ENCODE measurements at regions not wholly inside any gene's neighbourhood (a gene's known extent, or its start where the extent isn't known, plus 50 kb on each side); places are given as distances from the start of the nearest gene placed in this dataset.

GRCh38 chr12:58530742-58531062 lies 389.6 kb downstream of the LRIG3 start:
- DNase-seq (ENCODE audit: low spot score), result no peak

DNA sequence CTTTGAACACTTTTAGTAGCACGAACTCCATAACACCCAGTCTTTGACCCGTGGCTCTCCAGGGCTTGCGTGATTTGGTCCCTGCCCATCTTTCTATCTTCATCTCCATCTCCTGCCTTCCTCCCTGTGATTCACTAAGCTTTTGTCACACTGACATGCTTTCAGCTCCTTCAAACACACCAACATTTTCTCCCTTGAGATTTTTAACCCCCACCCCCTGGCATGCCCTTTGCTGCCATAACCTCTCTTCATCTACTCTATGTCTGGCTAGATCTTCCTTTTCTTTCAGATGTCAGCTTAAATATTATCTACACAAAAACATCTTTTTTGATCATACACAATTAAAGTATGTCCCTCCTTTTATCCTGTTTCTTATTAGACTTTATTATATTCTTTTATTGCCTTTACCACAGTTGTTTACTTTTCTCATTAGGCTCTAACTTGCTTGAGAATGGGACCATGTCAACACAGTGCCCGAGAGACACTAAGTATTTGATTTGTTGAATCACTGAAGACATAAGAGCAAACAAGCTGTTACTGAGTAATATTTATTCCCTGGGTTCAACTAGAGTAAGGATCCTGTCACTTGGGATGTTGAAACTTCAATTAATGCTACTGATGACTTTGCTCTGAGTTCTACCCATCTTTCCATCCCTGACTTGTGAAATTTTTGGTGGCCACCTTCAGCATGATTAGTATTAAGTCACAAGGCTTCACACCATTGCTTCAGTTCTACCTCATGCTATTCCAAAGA lies 387.3 kb downstream of the LRIG3 start:
- no peak for DNase-seq (ENCODE audit: low spot score)

GRCh38 chr12:58533652-58534051 lies 386.7 kb downstream of the LRIG3 start:
- no peak for DNase-seq (ENCODE audit: low spot score)

DNA sequence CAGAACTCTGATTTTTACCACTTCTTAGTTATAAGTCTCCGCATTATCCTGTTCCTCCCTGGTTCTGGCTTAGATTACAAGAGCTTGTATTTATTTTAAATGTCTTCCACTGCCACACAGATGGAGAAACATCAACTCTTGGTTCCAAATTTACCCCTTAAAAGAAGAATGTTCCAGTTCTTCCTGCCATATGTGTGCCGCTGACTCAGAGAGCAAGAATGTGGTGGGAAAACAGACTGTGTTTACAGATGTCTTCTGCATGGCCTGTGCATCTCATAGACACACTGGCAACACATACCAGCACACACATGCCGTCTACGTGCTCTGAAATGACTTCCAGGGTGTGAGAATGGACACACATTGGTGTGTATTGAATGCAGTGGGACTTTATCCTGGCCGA lies 383.0 kb downstream of the LRIG3 start:
- no peak for DNase-seq (ENCODE audit: low spot score)

DNA sequence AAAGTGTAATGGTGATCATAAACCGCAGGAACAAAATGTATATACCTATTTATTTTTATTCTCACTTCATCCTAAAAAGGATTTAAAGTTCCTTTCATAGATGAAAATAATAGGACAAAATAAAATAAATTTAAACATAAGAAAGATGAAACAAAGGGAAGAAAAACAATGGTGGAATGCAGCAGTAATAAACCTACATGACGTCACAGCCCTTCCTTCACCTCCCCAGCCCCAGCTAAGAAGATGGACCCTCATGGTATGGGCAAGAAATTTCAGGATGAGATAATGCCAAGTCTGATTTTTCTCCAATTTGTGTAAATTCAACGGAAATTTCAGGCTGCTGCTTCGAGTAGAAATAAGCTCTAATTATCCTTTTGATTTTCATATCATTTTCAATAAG lies 381.0 kb downstream of the LRIG3 start:
- DNase-seq (ENCODE audit: low spot score), result no peak

DNA sequence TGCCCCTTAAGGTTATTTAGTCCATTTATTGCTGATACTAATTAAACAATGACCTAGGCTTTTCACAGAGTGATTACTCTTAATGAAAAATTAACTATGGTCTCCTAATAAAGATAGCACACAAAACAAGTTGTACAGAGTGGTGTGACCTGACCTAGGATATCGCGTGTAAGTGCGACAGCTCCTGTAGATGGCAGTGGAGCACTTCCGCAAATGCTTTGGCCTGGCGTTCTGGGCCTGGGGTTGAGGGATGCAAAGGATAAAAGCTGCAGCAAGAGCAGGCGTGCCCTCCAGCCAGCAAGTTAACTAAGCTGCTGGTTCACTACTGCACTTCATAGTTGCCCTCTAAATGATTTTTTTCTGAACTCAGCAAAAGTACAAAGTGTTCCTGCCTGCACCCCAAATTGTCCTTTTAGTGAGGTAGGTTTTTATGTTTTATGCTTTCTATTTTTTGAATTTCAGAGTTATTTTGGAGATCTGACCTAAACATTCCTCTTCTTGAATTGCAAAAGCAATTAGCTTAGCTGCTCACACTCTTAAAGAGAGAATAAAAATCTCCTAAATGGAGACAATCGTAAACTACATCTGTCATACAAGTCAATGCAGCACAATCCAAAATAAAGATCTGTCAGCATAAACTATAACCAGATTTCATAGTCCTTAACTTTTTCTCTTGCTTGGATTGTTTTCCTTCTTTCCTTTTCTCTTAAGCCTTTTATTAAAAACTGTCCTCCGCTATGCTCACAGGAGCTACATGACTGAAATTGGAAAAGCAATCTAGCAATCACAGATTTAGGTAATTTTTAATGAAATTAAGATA lies 379.6 kb downstream of the LRIG3 start:
- peak; percentile 62 for DNase-seq (ENCODE audit: low spot score)

- no peak for DNase-seq (ENCODE audit: low spot score)
Observed at GRCh38 chr12:58541300-58541690, 379.0 kb downstream of the LRIG3 start.

- DNase-seq (ENCODE audit: low spot score), result no peak
Observed at GRCh38 chr12:58544281-58544680, 376.0 kb downstream of the LRIG3 start.

DNA sequence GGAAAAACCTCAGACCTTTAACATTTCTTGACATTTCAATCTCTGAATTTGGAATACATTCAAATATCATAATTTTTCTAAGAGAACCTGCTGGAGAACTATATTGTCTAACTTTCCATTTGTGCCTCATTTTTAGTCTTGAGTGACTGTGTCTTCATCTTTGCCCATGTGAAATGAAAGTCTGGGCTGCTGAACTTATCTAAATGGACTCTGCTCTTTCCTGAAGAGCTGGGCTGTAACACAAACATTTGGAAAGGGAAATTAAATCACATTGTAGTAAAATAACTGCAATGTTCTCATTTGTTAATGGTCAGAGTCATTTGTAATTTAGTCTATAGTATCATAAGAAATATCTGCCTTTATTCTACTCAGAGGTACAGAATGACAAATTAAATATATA lies 373.1 kb downstream of the LRIG3 start:
- no peak for DNase-seq (ENCODE audit: low spot score)

DNA sequence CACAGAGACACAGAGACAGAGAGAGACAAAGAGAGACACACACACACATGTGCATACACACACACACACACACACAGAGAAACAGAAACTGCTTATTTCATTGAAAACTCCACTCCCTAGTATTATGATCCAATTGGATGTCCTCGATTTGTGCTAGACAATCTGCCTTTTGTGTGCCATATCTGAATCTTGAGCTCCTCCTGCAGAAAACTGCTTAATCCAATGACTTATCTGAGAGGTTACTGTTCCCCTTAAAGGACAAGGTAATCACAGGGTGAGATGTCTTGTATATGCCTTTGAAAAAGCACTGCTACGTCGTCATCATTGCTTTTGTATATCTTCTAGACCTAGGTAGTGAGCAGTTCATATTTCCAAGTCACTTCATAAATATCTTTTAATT lies 371.5 kb downstream of the LRIG3 start:
- no peak for DNase-seq (ENCODE audit: low spot score)

DNA sequence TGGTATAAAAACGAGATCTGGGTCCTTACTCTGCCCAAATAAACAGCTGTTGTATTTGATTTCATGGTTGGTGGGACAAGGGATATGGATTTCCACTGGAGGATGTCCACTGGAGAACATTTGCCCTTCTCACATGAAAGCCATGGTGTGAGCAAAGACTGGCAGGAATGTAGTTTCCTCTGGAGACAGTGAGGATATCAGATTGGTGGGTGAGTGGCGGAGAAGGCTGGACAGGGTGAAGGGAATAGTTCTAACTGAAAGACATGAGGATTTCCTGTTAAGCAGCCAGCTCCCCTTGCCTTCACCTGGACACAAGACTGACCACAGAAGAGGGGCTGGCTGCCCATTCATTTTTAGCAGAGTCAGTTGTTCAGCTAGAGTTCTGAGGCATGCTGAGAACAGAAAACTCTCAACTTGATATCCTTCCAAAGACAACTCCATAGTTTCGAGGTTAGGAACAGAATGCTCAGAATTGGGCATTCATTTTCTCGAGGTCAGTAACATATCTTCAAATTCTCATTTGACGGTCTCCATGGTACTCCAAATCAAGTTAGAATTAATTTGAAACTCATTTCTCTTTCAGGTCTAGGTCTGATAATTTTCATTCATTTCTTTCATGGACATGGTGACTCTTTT lies 365.7 kb downstream of the LRIG3 start:
- DNase-seq (ENCODE audit: low spot score), result no peak

- DNase-seq (ENCODE audit: low spot score), result no peak
Observed at GRCh38 chr12:58557171-58557570, 363.1 kb downstream of the LRIG3 start.

DNA sequence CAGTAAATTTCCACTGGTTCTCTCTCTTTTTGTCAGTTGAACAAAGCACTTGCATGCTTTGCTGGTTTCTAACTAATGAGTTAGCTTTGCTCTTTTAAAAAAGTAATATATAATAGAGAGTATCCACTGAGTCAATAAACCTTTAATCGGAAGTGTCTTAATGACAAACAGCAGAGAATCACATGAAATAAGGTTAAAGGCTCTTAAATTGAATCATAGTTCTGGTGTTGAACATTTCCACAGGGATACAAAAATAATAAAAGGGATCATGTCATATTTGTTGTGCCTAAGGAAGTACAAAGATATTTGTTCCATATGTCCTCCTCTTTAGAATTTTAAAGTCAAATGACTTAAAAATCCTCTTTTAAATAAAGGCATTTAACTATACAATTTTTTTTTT lies 362.6 kb downstream of the LRIG3 start:
- no peak for DNase-seq (ENCODE audit: low spot score)

DNA sequence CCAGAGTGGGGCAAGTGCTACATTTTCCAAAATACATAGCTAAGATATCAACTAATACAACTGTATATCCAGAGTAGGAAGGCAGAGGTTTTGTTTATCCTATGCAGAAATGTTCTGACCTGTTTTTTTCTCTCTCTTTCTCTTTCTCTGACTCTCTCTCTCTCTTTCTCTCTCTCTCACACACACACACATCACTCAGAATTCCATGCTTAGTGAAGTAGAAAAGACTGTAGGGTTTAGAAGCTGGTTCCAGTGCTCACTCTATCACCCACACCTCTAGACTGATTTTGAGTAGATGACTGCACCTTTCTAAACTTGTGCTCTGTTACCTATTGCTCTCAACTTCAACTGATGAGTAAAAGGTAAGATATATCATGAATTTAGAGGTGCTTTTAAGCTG lies 356.7 kb downstream of the LRIG3 start:
- no peak for DNase-seq (ENCODE audit: low spot score)

DNA sequence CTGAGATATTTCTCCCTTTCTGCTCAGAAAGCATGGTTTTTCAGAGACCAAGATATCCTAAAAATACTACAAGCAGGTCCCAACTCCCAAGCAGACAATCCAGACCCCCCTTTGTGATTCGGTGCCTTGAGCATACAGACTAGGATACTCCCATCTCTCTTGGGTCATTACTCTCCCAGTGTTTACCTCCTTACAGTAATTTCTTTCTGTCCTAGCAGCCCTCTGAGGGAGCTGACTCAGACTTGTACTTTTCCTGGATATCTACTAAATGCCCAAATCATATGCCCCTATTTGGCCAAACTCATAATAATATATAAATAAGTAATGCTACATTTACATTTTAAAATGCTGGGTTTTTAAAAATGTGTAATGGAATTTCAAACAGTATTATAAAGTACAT lies 355.6 kb downstream of the LRIG3 start:
- no peak for DNase-seq (ENCODE audit: low spot score)

GRCh38 chr12:58566599-58566998 lies 353.7 kb downstream of the LRIG3 start:
- DNase-seq (ENCODE audit: low spot score), result no peak

- DNase-seq (ENCODE audit: low spot score), result no peak
Observed at GRCh38 chr12:58567189-58567588, 353.1 kb downstream of the LRIG3 start.

DNA sequence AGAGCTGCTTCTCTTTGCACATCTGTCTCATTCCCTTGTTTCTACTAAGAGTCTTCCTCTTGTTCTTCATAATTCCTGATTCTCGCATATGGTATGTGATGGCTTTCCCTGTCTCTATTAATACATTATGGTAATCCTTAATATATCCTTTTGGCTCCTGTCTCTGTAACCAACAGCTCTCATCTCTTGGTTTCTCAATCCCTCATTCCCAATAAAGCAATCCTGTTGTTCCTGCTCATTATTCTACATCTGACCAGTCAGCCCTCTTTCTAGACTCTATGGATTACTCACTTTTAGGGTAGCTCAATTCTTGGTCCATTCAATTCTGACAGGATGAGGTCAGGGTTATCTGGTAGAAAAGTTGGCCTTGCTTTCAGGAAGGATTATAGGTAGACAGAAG lies 349.9 kb downstream of the LRIG3 start:
- no peak for DNase-seq (ENCODE audit: low spot score)

DNA sequence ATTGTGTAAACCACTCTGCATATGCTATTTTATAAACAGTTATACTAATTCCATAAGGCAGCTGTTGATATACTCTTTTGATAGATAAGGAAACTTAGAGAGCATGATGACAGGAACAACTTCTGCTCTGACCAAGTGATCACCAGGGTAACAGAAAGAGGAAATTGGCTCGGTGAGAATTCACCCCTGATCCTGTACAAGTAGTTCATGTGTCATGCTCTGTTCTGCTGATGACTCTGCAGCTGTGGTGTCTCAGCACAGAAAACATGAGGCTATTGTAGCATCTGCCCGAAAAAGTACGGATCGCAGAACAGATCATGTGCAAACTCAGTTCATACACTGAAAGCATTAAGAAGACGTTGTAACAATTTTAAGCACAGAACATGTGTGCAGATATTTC lies 345.0 kb downstream of the LRIG3 start:
- DNase-seq (ENCODE audit: low spot score), result no peak

DNA sequence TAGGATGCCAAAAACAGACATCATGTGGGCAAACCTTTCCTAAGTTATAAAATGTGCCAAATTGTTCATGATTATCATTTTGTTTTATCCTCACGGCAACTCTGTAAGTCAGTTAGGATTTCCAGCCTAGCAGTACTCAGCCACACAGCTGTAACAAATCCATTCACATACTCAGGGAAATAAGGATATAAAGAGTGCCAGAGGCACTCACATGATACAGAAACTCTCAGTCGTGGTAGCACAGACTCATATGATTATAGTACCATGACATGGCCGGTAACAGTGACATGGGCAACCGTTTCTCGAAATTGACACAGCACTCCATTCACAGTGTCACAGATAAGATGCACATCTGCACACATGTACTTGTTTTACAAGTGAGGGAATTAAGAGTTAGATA lies 344.2 kb downstream of the LRIG3 start:
- DNase-seq (ENCODE audit: low spot score), result no peak

DNA sequence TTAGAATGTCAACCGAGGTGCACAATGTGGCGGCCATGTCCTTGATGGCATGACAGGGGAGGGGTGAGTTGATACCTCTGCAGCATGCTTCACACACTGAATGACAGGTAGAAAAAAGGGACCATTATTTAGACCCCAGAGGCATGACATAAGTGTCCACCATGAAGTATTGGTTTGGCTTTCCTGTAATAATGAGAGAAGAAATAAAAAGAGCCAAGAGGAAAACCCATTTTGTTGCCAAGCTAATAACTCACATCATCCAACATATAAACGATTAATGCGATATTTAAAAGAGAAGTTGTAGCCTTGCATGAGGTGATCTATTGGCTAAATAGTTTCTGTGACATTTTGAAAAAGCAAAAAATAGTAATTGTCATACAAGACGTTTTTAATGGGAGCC lies 343.4 kb downstream of the LRIG3 start:
- no peak for DNase-seq (ENCODE audit: low spot score)

DNA sequence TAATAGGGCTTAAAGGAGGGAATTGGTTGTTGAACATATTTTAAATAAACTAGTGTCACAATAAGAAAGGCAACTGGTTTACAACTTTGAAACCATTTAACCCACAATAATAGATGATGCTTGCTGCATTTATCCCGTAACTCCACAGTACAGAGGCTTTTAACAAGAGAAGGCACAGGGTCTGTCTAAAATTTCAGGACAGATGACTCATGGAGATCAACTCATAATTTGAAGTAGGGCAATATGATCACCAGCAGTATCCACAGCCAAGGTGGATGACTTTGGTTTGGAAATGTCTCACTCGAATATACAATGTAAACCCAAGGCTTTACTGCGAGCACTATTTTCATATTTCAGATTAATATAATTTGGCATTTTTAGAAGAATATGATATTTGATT lies 340.2 kb downstream of the LRIG3 start:
- no peak for DNase-seq (ENCODE audit: low spot score)

GRCh38 chr12:58583529-58583928 lies 336.8 kb downstream of the LRIG3 start:
- no peak for DNase-seq (ENCODE audit: low spot score)

Measured in HuH-7 (cell line).